Skeletal muscle cell (primary cell): ENCODE measurements at regions not wholly inside any gene's neighbourhood (a gene's known extent, or its start where the extent isn't known, plus 50 kb on each side); places are given as distances from the start of the nearest gene placed in this dataset.

Experiments
- DNase-seq: peaks from one replicate; pipeline ENCODE4 v3.0.0-alpha.2; 2010; ENCODE audit warnings: low read depth
- H3K4me3 ChIP-seq: 2 replicates; pipeline ENCODE4 v1.5.1; 2011; ENCODE audit warnings: low read depth, mild to moderate bottlenecking, control low read depth, low read length, moderate library complexity

DNA sequence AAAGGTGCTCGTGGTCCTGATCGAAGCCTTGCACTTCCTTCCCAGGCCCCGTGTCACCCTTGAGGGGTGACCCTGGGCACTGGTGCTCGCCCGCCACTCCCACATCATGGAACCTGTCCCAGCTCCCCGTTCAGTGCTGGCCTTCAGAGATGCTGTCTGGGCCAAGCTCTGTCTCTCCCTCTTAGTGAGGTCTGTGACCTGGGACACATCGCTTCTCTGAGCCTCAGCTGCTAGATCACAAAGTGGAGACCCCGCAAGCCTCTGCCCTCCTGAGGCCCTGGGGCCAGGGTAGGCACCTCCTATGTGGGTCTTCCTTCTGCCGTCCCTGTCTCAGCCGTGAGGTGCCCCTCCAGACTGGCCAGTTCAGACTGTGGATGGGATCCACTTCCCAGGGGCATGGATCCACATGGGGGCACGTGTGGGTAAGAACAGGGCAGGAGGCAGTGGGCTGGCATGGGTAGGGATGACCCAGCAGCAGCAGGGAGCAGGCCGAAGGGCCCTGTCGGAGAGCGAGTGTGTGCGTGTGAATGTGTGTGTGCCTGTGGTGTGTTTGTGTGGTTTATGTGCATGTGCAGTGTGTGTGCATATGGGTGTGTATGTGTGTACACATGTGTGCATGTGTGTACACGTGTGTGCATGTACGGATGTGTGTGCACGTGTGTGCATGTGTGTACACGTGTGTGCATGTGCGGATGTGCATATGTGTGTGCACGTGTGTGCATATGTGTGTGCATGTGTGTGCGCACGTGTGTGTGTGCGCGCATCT lies 1073.7 kb downstream of the BRD1 start:
- DNase-seq = no peak
- H3K4me3 ChIP-seq = no peak overlapping the region

GRCh38 chr22:48753381-48753730 lies 1074.3 kb downstream of the BRD1 start:
- H3K4me3 ChIP-seq = no peak overlapping the region
- DNase-seq = no peak

GRCh38 chr22:48752451-48753380 lies 1075.0 kb downstream of the BRD1 start:
- no peak for DNase-seq
- H3K4me3 ChIP-seq = no peak overlapping the region

- no peak overlapping the region for H3K4me3 ChIP-seq
- no peak for DNase-seq
Observed at GRCh38 chr22:48751539-48752437, 1075.9 kb downstream of the BRD1 start.

GRCh38 chr22:48750826-48751440 lies 1076.7 kb downstream of the BRD1 start:
- no peak for DNase-seq
- no peak overlapping the region for H3K4me3 ChIP-seq

- no peak overlapping the region for H3K4me3 ChIP-seq
- no peak for DNase-seq
Observed at GRCh38 chr22:48750282-48750681, 1077.4 kb downstream of the BRD1 start.

- no peak overlapping the region for H3K4me3 ChIP-seq
- no peak for DNase-seq
Observed at GRCh38 chr22:48749555-48750227, 1078.0 kb downstream of the BRD1 start.

- no peak overlapping the region for H3K4me3 ChIP-seq
- no peak for DNase-seq
Observed at GRCh38 chr22:48748860-48749554, 1078.7 kb downstream of the BRD1 start.

- no peak for DNase-seq
- H3K4me3 ChIP-seq = no peak overlapping the region
Observed at GRCh38 chr22:48748113-48748859, 1079.4 kb downstream of the BRD1 start.

GRCh38 chr22:48746789-48747425 lies 1080.8 kb downstream of the BRD1 start:
- no peak for DNase-seq
- H3K4me3 ChIP-seq = no peak overlapping the region

DNA sequence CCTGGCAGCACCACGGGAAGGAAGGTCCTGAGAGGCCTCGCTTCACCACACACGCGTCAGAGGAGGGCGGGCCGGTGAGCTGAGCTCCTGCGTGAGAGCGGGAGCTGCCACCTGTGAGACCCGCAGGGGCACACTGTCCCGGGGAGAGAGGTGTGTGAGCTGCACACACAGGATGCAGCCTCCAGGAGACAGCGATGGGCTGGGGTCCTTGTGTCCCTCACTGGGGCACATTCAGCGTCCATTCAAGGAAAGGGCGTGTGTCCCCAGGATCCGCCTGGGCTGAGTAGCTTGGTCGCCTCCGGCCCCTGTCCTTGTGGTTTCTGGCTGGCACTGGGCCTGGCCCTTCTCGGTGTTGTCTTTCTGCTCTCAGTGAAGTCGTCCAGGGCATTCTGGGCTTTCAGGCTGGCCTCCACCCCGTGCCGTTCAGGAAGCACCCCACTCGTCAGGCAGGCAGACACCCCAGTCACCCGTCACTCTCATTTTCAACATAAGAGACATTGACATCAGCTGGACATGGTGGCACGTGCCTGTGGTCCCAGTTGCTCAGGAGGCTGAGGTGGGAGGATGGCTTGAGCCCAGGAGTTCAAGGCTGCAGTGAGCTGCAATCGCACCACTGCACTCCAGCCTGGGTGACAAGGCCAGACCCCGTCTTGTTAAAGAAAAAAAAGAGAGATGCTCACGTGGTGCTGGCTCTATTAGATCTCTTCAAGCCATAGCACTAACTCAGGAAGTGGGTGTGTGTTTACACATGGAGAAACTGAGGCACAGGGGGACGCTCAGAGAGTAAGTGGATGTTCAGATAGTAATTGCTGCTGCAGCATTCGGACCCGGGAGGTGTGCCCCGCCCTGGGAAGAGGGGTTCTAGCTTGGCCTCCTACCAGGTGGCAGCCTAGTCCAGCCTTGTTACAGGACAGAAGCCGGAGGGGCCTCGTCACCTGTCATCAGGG lies 1081.6 kb downstream of the BRD1 start:
- DNase-seq = no peak
- no peak overlapping the region for H3K4me3 ChIP-seq

GRCh38 chr22:48744967-48745841 lies 1082.5 kb downstream of the BRD1 start:
- DNase-seq = no peak
- H3K4me3 ChIP-seq = no peak overlapping the region

- no peak overlapping the region for H3K4me3 ChIP-seq
- DNase-seq = no peak
Observed at GRCh38 chr22:48744283-48744641, 1083.4 kb downstream of the BRD1 start.

GRCh38 chr22:48743601-48744282 lies 1083.9 kb downstream of the BRD1 start:
- no peak for DNase-seq
- no peak overlapping the region for H3K4me3 ChIP-seq
